Thyroid gland (tissue), 4 donors: ENCODE measurements at regions not wholly inside any gene's neighbourhood (a gene's known extent, or its start where the extent isn't known, plus 50 kb on each side); places are given as distances from the start of the nearest gene placed in this dataset.

Experiments
- DNase-seq, 2 donors: peaks; one replicate each; pipeline ENCODE4 v3.0.0-alpha.2; 2019
- H3K27ac ChIP-seq, 3 donors: fragments of 200-600 bp; sonication (generic); 1 replicate in 2 of 3; 2 replicates in 1 of 3; pipeline ENCODE4 v1.5.1; 2016 to 2019; ENCODE audit warnings: mild to moderate bottlenecking in 1 of 3, moderate library complexity in 1 of 3
- H3K27me3 ChIP-seq: fragments of 200-600 bp; sonication (generic); one replicate; pipeline ENCODE4 v1.5.1; 2019
- H3K36me3 ChIP-seq, 2 donors: fragments of 200-600 bp; sonication (generic); one replicate each; pipeline ENCODE4 v1.5.1; 2016 to 2019
- H3K4me1 ChIP-seq, 2 donors: fragments of 200-600 bp; sonication (generic); one replicate each; pipeline ENCODE4 v1.5.1; 2017 to 2019
- H3K4me3 ChIP-seq, 3 donors: fragments of 200-600 bp; sonication (generic); replicated peaks in 1 of 3; 1 replicate in 2 of 3; 2 replicates in 1 of 3; pipeline ENCODE4 v1.5.1; 2016; ENCODE audit warnings: mild to moderate bottlenecking in 1 of 3
- H3K9me3 ChIP-seq: fragments of 200-600 bp; sonication (generic); one replicate; pipeline ENCODE4 v1.5.1; 2017
- CTCF ChIP-seq, 6 experiments: fragments of 200-600 bp in 3 of 6; fragments of 450-650 bp in 3 of 6; sonication (generic) in 3 of 6; IDR thresholded peaks; one replicate each; pipeline ENCODE4 v1.5.1; 2016 to 2019; ENCODE audit warnings: antibody characterized with exemption in 6 of 6, mild to moderate bottlenecking in 2 of 6, inconsistent platforms in 1 of 6, moderate library complexity in 1 of 6
- POLR2A ChIP-seq, 2 donors: fragments of 450-650 bp; IDR thresholded peaks; one replicate each; pipeline ENCODE4 v1.6.1; 2017; ENCODE audit warnings: antibody characterized with exemption in 2 of 2, mild to moderate bottlenecking in 2 of 2, moderate library complexity in 1 of 2
- WGBS, 2 donors: methylation state at CpG; one replicate each; pipeline ENCODE4 v1.1.5; 2017; 5-methylcytosine and 5-hydroxymethylcytosine counted together
- intact Hi-C: fragments of 100-400 bp; cut with DNase I; formaldehyde crosslinking; loops from one replicate; pipeline ENCODE4 v1.15.1; 2023

- no peak for DNase-seq
- H3K27me3 ChIP-seq: no peaks in the 10 kb centered on the region
- H3K4me3 ChIP-seq: no peak overlapping the region
- intact Hi-C loops: no loop called here
- TF ChIP-seq CTCF (IDR thresholded peaks at IDR 0.05) (no peak), POLR2A (IDR thresholded peaks at IDR 0.05) (no peak)
- H3K36me3 ChIP-seq: no peaks in the 10 kb centered on the region
- H3K27ac ChIP-seq: no peak overlapping the region
- no peaks in the 10 kb centered on the region for H3K9me3 ChIP-seq
- 67 to 90% methylated on average over 1 of the region's 1 CpG for WGBS, 2 donors
- no peaks in the 10 kb centered on the region for H3K4me1 ChIP-seq
Measured at GRCh38 chr2:45229411-45229810, 220.2 kb upstream of the SIX2 start.

DNA sequence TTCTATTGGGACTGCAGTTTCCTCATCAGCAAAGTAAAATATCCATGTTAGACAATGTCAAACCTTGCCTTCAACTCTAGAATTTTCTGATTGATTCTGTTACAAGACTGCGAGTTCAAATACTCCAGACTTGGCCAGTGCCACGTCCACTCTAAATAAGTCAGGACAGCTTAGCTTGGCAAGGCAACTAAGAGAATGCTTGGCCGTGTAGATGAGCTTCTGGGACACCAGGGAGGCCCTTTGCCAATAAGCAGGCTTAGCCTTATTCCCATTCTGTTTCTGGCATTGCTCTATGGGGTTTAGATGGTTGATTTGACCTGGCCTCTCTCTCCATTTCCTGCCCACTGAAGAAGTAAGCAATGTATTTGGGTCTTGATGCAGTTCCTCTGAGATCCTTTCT, 218.1 kb upstream of the SIX2 start:
- TF ChIP-seq CTCF (IDR thresholded peaks at IDR 0.05) (no peak), POLR2A (IDR thresholded peaks at IDR 0.05) (no peak)
- H3K4me3 ChIP-seq: no peak overlapping the region
- no peaks in the 10 kb centered on the region for H3K4me1 ChIP-seq
- H3K27me3 ChIP-seq: no peaks in the 10 kb centered on the region
- no peak for DNase-seq
- intact Hi-C loops: no loop called here
- H3K9me3 ChIP-seq: no peaks in the 10 kb centered on the region
- 87% methylated on average over 3 of the region's 3 CpGs for WGBS, 2 donors
- H3K36me3 ChIP-seq: no peaks in the 10 kb centered on the region
- no peak overlapping the region for H3K27ac ChIP-seq

GRCh38 chr2:45224993-45225380, 215.7 kb upstream of the SIX2 start:
- intact Hi-C loops: no loop called here
- WGBS, 2 donors: 81 to 85% methylated on average over 4 of the region's 4 CpGs
- H3K4me1 ChIP-seq: no peaks in the 10 kb centered on the region
- no peaks in the 10 kb centered on the region for H3K36me3 ChIP-seq
- TF ChIP-seq POLR2A (IDR thresholded peaks at IDR 0.05) (no peak), CTCF (IDR thresholded peaks at IDR 0.05) (no peak)
- no peak overlapping the region for H3K4me3 ChIP-seq
- no peak for DNase-seq
- no peak overlapping the region for H3K27ac ChIP-seq
- H3K27me3 ChIP-seq: no peaks in the 10 kb centered on the region
- H3K9me3 ChIP-seq: no peaks in the 10 kb centered on the region

- no peak for DNase-seq
- 47 to 51% methylated on average over 12 to 13 of the region's 13 CpGs for WGBS, 2 donors
- Histone ChIP-seq H3K4me3 (no peak overlapping the region), H3K4me1 (no peaks in the 10 kb centered on the region), H3K27ac (no peak overlapping the region), H3K27me3 (no peaks in the 10 kb centered on the region), H3K9me3 (no peaks in the 10 kb centered on the region), H3K36me3 (no peaks in the 10 kb centered on the region)
- TF ChIP-seq CTCF (IDR thresholded peaks at IDR 0.05) (no peak), POLR2A (IDR thresholded peaks at IDR 0.05) (no peak)
- intact Hi-C loops: no loop called here
Measured at GRCh38 chr2:45224321-45224992, 215.2 kb upstream of the SIX2 start.

- TF ChIP-seq CTCF (IDR thresholded peaks at IDR 0.05): no peak
- TF ChIP-seq POLR2A (IDR thresholded peaks at IDR 0.05): no peak
- no peaks in the 10 kb centered on the region for H3K9me3 ChIP-seq
- peaks cover 0 to 2% of the 10 kb centered on the region in 2 donors for H3K4me1 ChIP-seq
- H3K36me3 ChIP-seq: no peaks in the 10 kb centered on the region
- intact Hi-C loops: no loop called here
- H3K27me3 ChIP-seq: no peaks in the 10 kb centered on the region
- WGBS, 2 donors: 78 to 80% methylated on average over 8 of the region's 8 CpGs
- no peak overlapping the region for H3K4me3 ChIP-seq
- no peak for DNase-seq
- no peak overlapping the region for H3K27ac ChIP-seq
Measured at GRCh38 chr2:45223531-45223930, 214.3 kb upstream of the SIX2 start.
